OCI-LY1 (cell line): ENCODE measurements at regions not wholly inside any gene's neighbourhood (a gene's known extent, or its start where the extent isn't known, plus 50 kb on each side); places are given as distances from the start of the nearest gene placed in this dataset.

Source experiments
- CTCF ChIP-seq: fragments of 200-600 bp; sonication (generic), shearing (Covaris generic); IDR thresholded peaks from 2 replicates; pipeline ENCODE4 v1.5.1; 2017; ENCODE audit warnings: mild to moderate bottlenecking, antibody characterized with exemption, low read length, moderate library complexity, mixed read lengths
- EZH2 ChIP-seq: fragments of 200-600 bp; sonication (generic), shearing (Covaris generic); IDR thresholded peaks from 2 replicates; pipeline ENCODE4 v1.8.0; 2017; ENCODE audit warnings: borderline replicate concordance, mixed run types, mild to moderate bottlenecking, antibody characterized with exemption, low read length, moderate library complexity, mixed read lengths

- no peak for TF ChIP-seq CTCF
- TF ChIP-seq EZH2: no peak
These were observed 60.3 kb upstream of the RGS18 start for GRCh38 chr1:192098001-192098400.
